ENCODE measurements at regions not wholly inside any gene's neighbourhood (a gene's known extent, or its start where the extent isn't known, plus 50 kb on each side); places are given as distances from the start of the nearest gene placed in this dataset.

GRCh38 chr2:181114021-181114420 lies 133.6 kb downstream of the UBE2E3 start:
- no peak for DNase-seq (ENCODE audit: low spot score)

- DNase-seq (ENCODE audit: low spot score), result no peak
Observed at GRCh38 chr2:181116261-181116660, 135.9 kb downstream of the UBE2E3 start.

- DNase-seq (ENCODE audit: low spot score), result no peak
Observed at GRCh38 chr2:181117206-181117925, 137.0 kb downstream of the UBE2E3 start.

GRCh38 chr2:181120625-181121024 lies 140.2 kb downstream of the UBE2E3 start:
- DNase-seq (ENCODE audit: low spot score), result no peak

GRCh38 chr2:181121996-181122395 lies 141.6 kb downstream of the UBE2E3 start:
- DNase-seq (ENCODE audit: low spot score), result no peak

- no peak for DNase-seq (ENCODE audit: low spot score)
Observed at GRCh38 chr2:181122601-181123000, 142.2 kb downstream of the UBE2E3 start.

- DNase-seq (ENCODE audit: low spot score), result no peak
Observed at GRCh38 chr2:181123798-181124231, 143.4 kb downstream of the UBE2E3 start.

GRCh38 chr2:181124497-181124896 lies 144.1 kb downstream of the UBE2E3 start:
- no peak for DNase-seq (ENCODE audit: low spot score)

GRCh38 chr2:181125359-181125758 lies 145.0 kb downstream of the UBE2E3 start:
- DNase-seq (ENCODE audit: low spot score), result no peak

- no peak for DNase-seq (ENCODE audit: low spot score)
Observed at GRCh38 chr2:181126311-181126868, 146.0 kb downstream of the UBE2E3 start.

- no peak for DNase-seq (ENCODE audit: low spot score)
Observed at GRCh38 chr2:181128199-181128598, 147.8 kb downstream of the UBE2E3 start.

GRCh38 chr2:181129364-181130056 lies 149.1 kb downstream of the UBE2E3 start:
- no peak for DNase-seq (ENCODE audit: low spot score)

GRCh38 chr2:181130686-181131085 lies 150.3 kb downstream of the UBE2E3 start:
- DNase-seq (ENCODE audit: low spot score), result no peak

- DNase-seq (ENCODE audit: low spot score), result no peak
Observed at GRCh38 chr2:181131584-181131983, 151.2 kb downstream of the UBE2E3 start.

GRCh38 chr2:181138816-181139215 lies 158.4 kb downstream of the UBE2E3 start:
- DNase-seq (ENCODE audit: low spot score), result no peak

- DNase-seq (ENCODE audit: low spot score), result no peak
Observed at GRCh38 chr2:181139831-181140230, 159.4 kb downstream of the UBE2E3 start.

GRCh38 chr2:181140414-181140813 lies 160.0 kb downstream of the UBE2E3 start:
- no peak for DNase-seq (ENCODE audit: low spot score)

GRCh38 chr2:181140928-181141327 lies 160.5 kb downstream of the UBE2E3 start:
- no peak for DNase-seq (ENCODE audit: low spot score)

GRCh38 chr2:181141676-181142075 lies 161.3 kb downstream of the UBE2E3 start:
- DNase-seq (ENCODE audit: low spot score), result no peak

- DNase-seq (ENCODE audit: low spot score), result no peak
Observed at GRCh38 chr2:181142514-181142913, 162.1 kb downstream of the UBE2E3 start.

GRCh38 chr2:181143790-181144300 lies 163.4 kb downstream of the UBE2E3 start:
- DNase-seq (ENCODE audit: low spot score), result no peak

- no peak for DNase-seq (ENCODE audit: low spot score)
Observed at GRCh38 chr2:181145645-181146044, 165.2 kb downstream of the UBE2E3 start.

GRCh38 chr2:181146171-181146570 lies 165.8 kb downstream of the UBE2E3 start:
- no peak for DNase-seq (ENCODE audit: low spot score)
